HepG2 (cell line): ENCODE measurements at regions not wholly inside any gene's neighbourhood (a gene's known extent, or its start where the extent isn't known, plus 50 kb on each side); places are given as distances from the start of the nearest gene placed in this dataset.

ENCODE experiments used
- ATAC-seq: fragments of 200-7000 bp; cut with Tn5 transposase; 3 replicates; pipeline ENCODE4 v1.9.1; 2020; ENCODE audit warnings: mild to moderate bottlenecking, moderate library complexity
- BruUV-seq: library from RNA; stranded (reverse); fragments of 400-500 nt; replicated peaks from 2 replicates; lab custom pipeline; 2021; lab: Mats Ljungman, UMichigan
- CTCF ChIA-PET: fragments of 300-600 bp; formaldehyde crosslinking; extraction: SDS; loops from one replicate; lab custom pipeline; 2021; ENCODE audit warnings: low total read pairs, inconsistent platforms, low intra/inter-chr PET ratio; lab: Yijun Ruan, JAX
- POLR2A ChIA-PET: fragments of 350-600 bp; sonication (Branson Sonifier 250); formaldehyde crosslinking; loops from one replicate; lab custom pipeline; 2020; ENCODE audit warnings: antibody characterized with exemption, inconsistent platforms; lab: Yijun Ruan, JAX
- DNase-seq: peaks from one replicate; pipeline ENCODE4 v3.0.0-alpha.2; 2015; ENCODE audit warnings: low spot score
- FAIRE-seq: peaks from 3 replicates; lab custom pipeline; 2011; peaks lifted over from hg19 to GRCh38; lab: Jason Lieb, UNC
- H2AFZ ChIP-seq: one replicate; pipeline ENCODE4 v1.6.1; 2011; ENCODE audit warnings: low read length, inconsistent platforms
- H3K27ac ChIP-seq: fragments of 300-600 bp; 3 replicates; pipeline ENCODE4 v1.8.0; 2011; ENCODE audit warnings: mixed run types, mild to moderate bottlenecking, mixed read lengths, low read length, inconsistent platforms; ENCODE audit not compliant: insufficient read depth; ENCODE audit errors: extremely low read length
- H3K27me3 ChIP-seq, 2 experiments: fragments of 200-600 bp in 1 of 2; 2 replicates in 1 of 2; 3 replicates in 1 of 2; pipeline versions ENCODE4 v1.6.0 to v1.8.0; 2011; ENCODE audit warnings: low read length in 2 of 2, mild to moderate bottlenecking in 2 of 2, moderate library complexity in 2 of 2, inconsistent platforms in 1 of 2; ENCODE audit not compliant: insufficient read depth in 2 of 2, control insufficient read depth in 1 of 2
- H3K36me3 ChIP-seq, 2 experiments: fragments of 200-600 bp in 1 of 2; replicated peaks in 1 of 2; 2 replicates in 1 of 2; 3 replicates in 1 of 2; pipeline versions ENCODE4 v1.5.1 to v1.8.0; 2011; ENCODE audit warnings: low read length in 2 of 2, inconsistent platforms in 1 of 2; ENCODE audit not compliant: insufficient read depth in 2 of 2, control insufficient read depth in 1 of 2
- H3K4me1 ChIP-seq: 2 replicates; pipeline ENCODE4 v1.5.1; 2012; ENCODE audit warnings: low read length, inconsistent platforms; ENCODE audit not compliant: insufficient read depth
- H3K4me2 ChIP-seq: 2 replicates; pipeline ENCODE4 v1.6.0; 2011; ENCODE audit warnings: low read depth, low read length, inconsistent platforms
- H3K4me3 ChIP-seq, 3 experiments: fragments of 200-600 bp in 1 of 3; sonication (generic), shearing (Covaris generic) in 1 of 3; replicated peaks in 1 of 3; 2 replicates each; pipeline ENCODE4 v1.5.1; 2011 to 2016; ENCODE audit warnings: low read length in 3 of 3, inconsistent platforms in 2 of 3, low read depth in 2 of 3, mild to moderate bottlenecking in 2 of 3, control low read depth in 1 of 3, mixed read lengths in 1 of 3; ENCODE audit not compliant: insufficient read depth in 1 of 3
- H3K79me2 ChIP-seq: one replicate; pipeline ENCODE4 v1.6.1; 2011; ENCODE audit warnings: low read length, inconsistent platforms; ENCODE audit not compliant: insufficient read depth
- H3K9ac ChIP-seq: 2 replicates; pipeline ENCODE4 v1.6.0; 2011; ENCODE audit warnings: mild to moderate bottlenecking, low read depth, low read length, inconsistent platforms; ENCODE audit not compliant: insufficient read depth
- H3K9me3 ChIP-seq: 2 replicates; pipeline ENCODE4 v1.5.1; 2012; ENCODE audit warnings: mild to moderate bottlenecking, low read length
- H4K20me1 ChIP-seq: 2 replicates; pipeline ENCODE4 v1.6.0; 2011; ENCODE audit warnings: inconsistent platforms, mild to moderate bottlenecking, low read length, moderate library complexity; ENCODE audit not compliant: insufficient read depth
- CAMTA2 ChIP-seq: sonication (generic); formaldehyde crosslinking; IDR thresholded peaks from 2 replicates; pipeline ENCODE4 v1.4.0; 2020; ENCODE audit warnings: mild to moderate bottlenecking, missing genetic modification reagents, borderline replicate concordance
- ETV6 ChIP-seq: sonication (generic); formaldehyde crosslinking; conservative IDR thresholded peaks from 2 replicates; pipeline ENCODE4 v1.4.0; 2020; ENCODE audit warnings: missing genetic modification reagents
- GABPA ChIP-seq, 2 experiments: IDR thresholded peaks; 2 replicates each; pipeline ENCODE4 v1.6.1; 2011 to 2016; ENCODE audit warnings: low read depth in 2 of 2, low read length in 1 of 2, missing biosample characterization in 1 of 2, missing genetic modification characterization in 1 of 2
- HNF4G ChIP-seq, 2 experiments: sonication (generic) in 1 of 2; formaldehyde crosslinking in 1 of 2; IDR thresholded peaks; 2 replicates each; pipeline versions ENCODE4 v1.4.0 to v1.6.1; 2011 to 2020; ENCODE audit warnings: borderline replicate concordance in 2 of 2, low read depth in 2 of 2, mild to moderate bottlenecking in 2 of 2, low read length in 1 of 2, missing genetic modification reagents in 1 of 2, moderate library complexity in 1 of 2
- KDM2A ChIP-seq: sonication (generic); formaldehyde crosslinking; IDR thresholded peaks from 2 replicates; pipeline ENCODE4 v1.4.0; 2020; ENCODE audit warnings: low read depth, missing genetic modification reagents, borderline replicate concordance
- MAF1 ChIP-seq: sonication (generic); formaldehyde crosslinking; IDR thresholded peaks from 2 replicates; pipeline ENCODE4 v1.5.0; 2020; ENCODE audit warnings: missing genetic modification reagents, borderline replicate concordance
- RBFOX2 ChIP-seq: fragments of 200-400 bp; formaldehyde crosslinking; IDR thresholded peaks from 2 replicates; pipeline ENCODE4 v1.6.1; 2017; ENCODE audit warnings: low read depth, mild to moderate bottlenecking, low read length
- SMC3 ChIP-seq: IDR thresholded peaks from 2 replicates; pipeline ENCODE4 v1.6.1; 2011; ENCODE audit warnings: low read length, improper control_type of control experiment
- ZNF17 ChIP-seq: sonication (generic); formaldehyde crosslinking; IDR thresholded peaks from 2 replicates; pipeline ENCODE4 v1.5.0; 2020; ENCODE audit warnings: mild to moderate bottlenecking, missing genetic modification reagents
- ZNF776 ChIP-seq: sonication (generic); formaldehyde crosslinking; IDR thresholded peaks from 2 replicates; pipeline ENCODE4 v1.4.0; 2020; ENCODE audit warnings: mild to moderate bottlenecking, missing genetic modification reagents
- ZNF841 ChIP-seq: sonication (generic); formaldehyde crosslinking; IDR thresholded peaks from 2 replicates; pipeline ENCODE4 v1.8.1; 2023; ENCODE audit warnings: missing genetic modification reagents, borderline replicate concordance
- WGBS: methylation state at CpG from one replicate; pipeline ENCODE4 v1.1.6; 2017; ENCODE audit warnings: low lambda C conversion rate; 5-methylcytosine and 5-hydroxymethylcytosine counted together
- in situ Hi-C: cut with HindIII; loops from 2 replicates; pipeline ENCODE4 v1.10.0; 2017; ENCODE audit warnings: low pct_unique_long_range_greater_than_20kb; ENCODE audit not compliant: extremely low pct_ligation_motif_present
- intact Hi-C: fragments of 100-400 bp; cut with micrococcal nuclease; formaldehyde crosslinking; loops from one replicate; pipeline ENCODE4 v1.10.0; 2022; ENCODE audit not compliant: unreplicated experiment
- TF ChIP-seq, protein P1 (sequence below): sonication (generic); formaldehyde crosslinking; IDR thresholded peaks from 2 replicates; pipeline ENCODE4 v1.5.0; 2020; ENCODE audit warnings: mild to moderate bottlenecking, missing genetic modification reagents
- TF ChIP-seq, protein P2 (sequence below): sonication (generic); formaldehyde crosslinking; IDR thresholded peaks from 2 replicates; pipeline ENCODE4 v1.4.0; 2020; ENCODE audit warnings: mild to moderate bottlenecking, missing genetic modification reagents
- TF ChIP-seq, protein P3 (sequence below): sonication (generic); formaldehyde crosslinking; IDR thresholded peaks from 2 replicates; pipeline ENCODE4 v1.5.0; 2020; ENCODE audit warnings: mild to moderate bottlenecking, low read depth, missing genetic modification reagents, borderline replicate concordance

DNA sequence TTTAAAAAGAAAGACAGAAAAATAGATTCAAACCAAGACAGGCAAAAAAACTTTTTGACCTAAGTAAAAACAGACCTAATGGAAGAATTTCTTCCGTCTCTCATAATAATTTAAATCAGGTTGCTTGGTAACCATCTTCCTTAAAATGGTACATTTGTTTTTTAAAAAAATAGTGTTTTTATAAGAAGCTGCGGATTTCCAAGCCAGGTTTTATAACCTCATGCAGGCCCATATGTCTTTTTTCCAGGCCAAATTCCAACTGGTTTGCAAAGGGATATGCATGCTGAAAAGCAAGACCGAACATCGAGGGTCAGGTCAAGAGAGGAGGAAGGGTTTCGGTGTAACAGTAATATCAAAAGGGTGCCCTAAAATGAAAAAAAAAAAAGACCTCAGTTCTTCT lies 172.9 kb downstream of the MAIP1 start (continued):
- TF ChIP-seq, protein P1, sequence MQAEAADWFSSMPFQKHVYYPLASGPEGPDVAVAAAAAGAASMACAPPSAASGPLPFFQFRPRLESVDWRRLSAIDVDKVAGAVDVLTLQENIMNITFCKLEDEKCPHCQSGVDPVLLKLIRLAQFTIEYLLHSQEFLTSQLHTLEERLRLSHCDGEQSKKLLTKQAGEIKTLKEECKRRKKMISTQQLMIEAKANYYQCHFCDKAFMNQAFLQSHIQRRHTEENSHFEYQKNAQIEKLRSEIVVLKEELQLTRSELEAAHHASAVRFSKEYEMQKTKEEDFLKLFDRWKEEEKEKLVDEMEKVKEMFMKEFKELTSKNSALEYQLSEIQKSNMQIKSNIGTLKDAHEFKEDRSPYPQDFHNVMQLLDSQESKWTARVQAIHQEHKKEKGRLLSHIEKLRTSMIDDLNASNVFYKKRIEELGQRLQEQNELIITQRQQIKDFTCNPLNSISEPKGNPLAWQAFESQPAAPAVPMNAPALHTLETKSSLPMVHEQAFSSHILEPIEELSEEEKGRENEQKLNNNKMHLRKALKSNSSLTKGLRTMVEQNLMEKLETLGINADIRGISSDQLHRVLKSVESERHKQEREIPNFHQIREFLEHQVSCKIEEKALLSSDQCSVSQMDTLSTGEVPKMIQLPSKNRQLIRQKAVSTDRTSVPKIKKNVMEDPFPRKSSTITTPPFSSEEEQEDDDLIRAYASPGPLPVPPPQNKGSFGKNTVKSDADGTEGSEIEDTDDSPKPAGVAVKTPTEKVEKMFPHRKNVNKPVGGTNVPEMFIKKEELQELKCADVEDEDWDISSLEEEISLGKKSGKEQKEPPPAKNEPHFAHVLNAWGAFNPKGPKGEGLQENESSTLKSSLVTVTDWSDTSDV = no peak
- no peak for TF ChIP-seq ETV6 (CRISPR knock-in tag)
- TF ChIP-seq CAMTA2 (CRISPR knock-in tag) = no peak
- no peak for TF ChIP-seq ZNF776 (CRISPR knock-in tag)
- TF ChIP-seq RBFOX2 = no peak
- TF ChIP-seq ZNF841 (CRISPR knock-in tag) = no peak
- TF ChIP-seq GABPA (IDR thresholded peaks at IDR 0.05; ENCODE audit: low read depth, low read length) = no peak
- TF ChIP-seq GABPA (CRISPR knock-in tag; IDR thresholded peaks at IDR 0.05; ENCODE audit: low read depth) = no peak
- no peak for TF ChIP-seq SMC3

DNA sequence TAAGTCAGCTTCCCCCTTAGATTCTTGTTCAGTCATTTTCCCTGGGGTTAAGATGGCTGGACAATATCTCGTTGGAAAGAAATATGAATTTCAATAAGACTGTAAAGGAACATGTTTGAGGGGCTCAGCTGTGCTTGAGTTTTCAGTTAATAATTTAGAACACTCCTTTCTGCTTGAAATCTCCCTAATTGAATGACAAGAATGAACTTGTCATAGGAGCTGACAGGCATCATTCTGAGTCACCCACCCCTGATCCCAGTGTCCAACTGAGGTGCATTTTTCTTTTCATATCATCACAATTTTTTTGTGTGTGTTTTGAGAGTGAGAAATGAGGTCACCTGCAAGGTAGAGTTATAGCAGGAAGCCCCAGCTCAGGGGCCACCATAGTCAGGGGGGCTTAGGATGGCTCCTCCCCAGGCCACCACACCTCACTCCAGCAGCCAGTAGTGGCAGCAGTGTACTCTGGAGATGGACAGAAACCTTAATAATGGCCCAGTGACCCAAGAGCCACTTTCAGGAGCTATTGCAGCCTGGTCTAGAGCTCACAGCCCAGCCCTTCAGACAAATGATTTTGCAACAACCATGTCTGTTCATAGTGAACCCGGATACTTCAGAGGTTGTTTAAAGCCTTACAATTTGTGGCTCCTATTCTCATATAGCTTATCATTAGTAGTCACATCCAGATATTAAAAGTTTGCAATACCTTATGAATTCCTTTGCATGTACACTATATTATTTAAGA lies 174.5 kb downstream of the MAIP1 start:
- intact Hi-C loops (loop anchor here (5.0 kb wide), 2 partner anchors 53 to 177 kb away; partner anchors contain the start of gene SPATS2L), in situ Hi-C loops (no loop called here)
- WGBS = 22% methylated on average over 2 of the region's 2 CpGs
- peaks cover 49% of the 10 kb centered on the region for H3K4me1 ChIP-seq
- FAIRE-seq (no peak), DNase-seq (no peak), ATAC-seq (peak; percentile 25; the same call in 1 of the 3 replicates)
- no peak overlapping the region for H2AFZ ChIP-seq
- H3K79me2 ChIP-seq = no peaks in the 10 kb centered on the region
- no peak overlapping the region for H3K4me2 ChIP-seq
- no peak overlapping the region for H3K9ac ChIP-seq
- no peak overlapping the region for H3K27ac ChIP-seq
- H4K20me1 ChIP-seq = no peaks in the 10 kb centered on the region
- H3K9me3 ChIP-seq = peaks cover 4% of the 10 kb centered on the region; the same call in 1 of the 2 replicates
- BruUV-seq = no TSS peak
- ChIA-PET POLR2A (no interaction called here), CTCF (no interaction called here)
- no peak overlapping the region for H3K4me3 ChIP-seq
- H3K27me3 ChIP-seq = no peaks in the 10 kb centered on the region
- no peaks in the 10 kb centered on the region for H3K36me3 ChIP-seq
- TF ChIP-seq HNF4G (IDR thresholded peaks at IDR 0.05; ENCODE audit: borderline replicate concordance, low read depth, low read length) (no peak), HNF4G (CRISPR knock-in tag; IDR thresholded peaks at IDR 0.05; ENCODE audit: borderline replicate concordance, low read depth) (no peak), MAF1 (CRISPR knock-in tag) (no peak), ZNF17 (no peak), KDM2A (CRISPR knock-in tag) (no peak)
- TF ChIP-seq, protein P2, sequence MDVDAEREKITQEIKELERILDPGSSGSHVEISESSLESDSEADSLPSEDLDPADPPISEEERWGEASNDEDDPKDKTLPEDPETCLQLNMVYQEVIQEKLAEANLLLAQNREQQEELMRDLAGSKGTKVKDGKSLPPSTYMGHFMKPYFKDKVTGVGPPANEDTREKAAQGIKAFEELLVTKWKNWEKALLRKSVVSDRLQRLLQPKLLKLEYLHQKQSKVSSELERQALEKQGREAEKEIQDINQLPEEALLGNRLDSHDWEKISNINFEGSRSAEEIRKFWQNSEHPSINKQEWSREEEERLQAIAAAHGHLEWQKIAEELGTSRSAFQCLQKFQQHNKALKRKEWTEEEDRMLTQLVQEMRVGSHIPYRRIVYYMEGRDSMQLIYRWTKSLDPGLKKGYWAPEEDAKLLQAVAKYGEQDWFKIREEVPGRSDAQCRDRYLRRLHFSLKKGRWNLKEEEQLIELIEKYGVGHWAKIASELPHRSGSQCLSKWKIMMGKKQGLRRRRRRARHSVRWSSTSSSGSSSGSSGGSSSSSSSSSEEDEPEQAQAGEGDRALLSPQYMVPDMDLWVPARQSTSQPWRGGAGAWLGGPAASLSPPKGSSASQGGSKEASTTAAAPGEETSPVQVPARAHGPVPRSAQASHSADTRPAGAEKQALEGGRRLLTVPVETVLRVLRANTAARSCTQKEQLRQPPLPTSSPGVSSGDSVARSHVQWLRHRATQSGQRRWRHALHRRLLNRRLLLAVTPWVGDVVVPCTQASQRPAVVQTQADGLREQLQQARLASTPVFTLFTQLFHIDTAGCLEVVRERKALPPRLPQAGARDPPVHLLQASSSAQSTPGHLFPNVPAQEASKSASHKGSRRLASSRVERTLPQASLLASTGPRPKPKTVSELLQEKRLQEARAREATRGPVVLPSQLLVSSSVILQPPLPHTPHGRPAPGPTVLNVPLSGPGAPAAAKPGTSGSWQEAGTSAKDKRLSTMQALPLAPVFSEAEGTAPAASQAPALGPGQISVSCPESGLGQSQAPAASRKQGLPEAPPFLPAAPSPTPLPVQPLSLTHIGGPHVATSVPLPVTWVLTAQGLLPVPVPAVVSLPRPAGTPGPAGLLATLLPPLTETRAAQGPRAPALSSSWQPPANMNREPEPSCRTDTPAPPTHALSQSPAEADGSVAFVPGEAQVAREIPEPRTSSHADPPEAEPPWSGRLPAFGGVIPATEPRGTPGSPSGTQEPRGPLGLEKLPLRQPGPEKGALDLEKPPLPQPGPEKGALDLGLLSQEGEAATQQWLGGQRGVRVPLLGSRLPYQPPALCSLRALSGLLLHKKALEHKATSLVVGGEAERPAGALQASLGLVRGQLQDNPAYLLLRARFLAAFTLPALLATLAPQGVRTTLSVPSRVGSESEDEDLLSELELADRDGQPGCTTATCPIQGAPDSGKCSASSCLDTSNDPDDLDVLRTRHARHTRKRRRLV (CRISPR knock-in tag) = no peak
- TF ChIP-seq, protein P3, sequence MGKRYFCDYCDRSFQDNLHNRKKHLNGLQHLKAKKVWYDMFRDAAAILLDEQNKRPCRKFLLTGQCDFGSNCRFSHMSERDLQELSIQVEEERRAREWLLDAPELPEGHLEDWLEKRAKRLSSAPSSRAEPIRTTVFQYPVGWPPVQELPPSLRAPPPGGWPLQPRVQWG (CRISPR knock-in tag) = no peak
